ENCODE measurements at regions not wholly inside any gene's neighbourhood (a gene's known extent, or its start where the extent isn't known, plus 50 kb on each side); places are given as distances from the start of the nearest gene placed in this dataset.

DNA sequence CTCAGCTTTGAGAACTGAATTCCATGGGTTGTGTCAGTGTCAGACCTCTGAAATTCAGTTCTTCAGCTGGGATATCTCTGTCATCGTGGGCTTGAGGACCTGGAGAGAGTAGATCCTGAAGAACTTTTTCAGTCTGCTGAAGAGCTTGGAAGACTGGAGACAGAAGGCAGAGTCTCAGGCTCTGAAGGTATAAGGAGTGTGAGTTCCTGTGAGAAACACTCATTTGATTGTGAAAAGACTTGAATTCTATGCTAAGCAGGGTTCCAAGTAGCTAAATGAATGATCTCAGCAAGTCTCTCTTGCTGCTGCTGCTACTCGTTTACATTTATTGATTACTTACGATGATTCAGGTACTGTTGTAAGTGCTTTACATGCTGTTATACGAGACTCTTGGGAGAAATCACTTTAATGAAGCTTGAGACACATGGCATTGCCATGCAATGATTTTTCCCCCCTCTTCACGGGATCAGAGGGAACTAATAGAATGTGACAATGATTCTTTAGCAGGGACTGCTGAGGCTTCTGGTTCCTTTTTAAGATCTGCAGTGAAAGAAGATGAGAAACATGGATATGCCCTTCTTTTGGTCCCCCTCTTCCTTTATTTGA lies 63.8 kb downstream of the PTTG1 start:
- TF ChIP-seq, protein P1, sequence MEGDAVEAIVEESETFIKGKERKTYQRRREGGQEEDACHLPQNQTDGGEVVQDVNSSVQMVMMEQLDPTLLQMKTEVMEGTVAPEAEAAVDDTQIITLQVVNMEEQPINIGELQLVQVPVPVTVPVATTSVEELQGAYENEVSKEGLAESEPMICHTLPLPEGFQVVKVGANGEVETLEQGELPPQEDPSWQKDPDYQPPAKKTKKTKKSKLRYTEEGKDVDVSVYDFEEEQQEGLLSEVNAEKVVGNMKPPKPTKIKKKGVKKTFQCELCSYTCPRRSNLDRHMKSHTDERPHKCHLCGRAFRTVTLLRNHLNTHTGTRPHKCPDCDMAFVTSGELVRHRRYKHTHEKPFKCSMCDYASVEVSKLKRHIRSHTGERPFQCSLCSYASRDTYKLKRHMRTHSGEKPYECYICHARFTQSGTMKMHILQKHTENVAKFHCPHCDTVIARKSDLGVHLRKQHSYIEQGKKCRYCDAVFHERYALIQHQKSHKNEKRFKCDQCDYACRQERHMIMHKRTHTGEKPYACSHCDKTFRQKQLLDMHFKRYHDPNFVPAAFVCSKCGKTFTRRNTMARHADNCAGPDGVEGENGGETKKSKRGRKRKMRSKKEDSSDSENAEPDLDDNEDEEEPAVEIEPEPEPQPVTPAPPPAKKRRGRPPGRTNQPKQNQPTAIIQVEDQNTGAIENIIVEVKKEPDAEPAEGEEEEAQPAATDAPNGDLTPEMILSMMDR (conservative IDR thresholded peaks at IDR 0.05; ENCODE audit: low read length) = no peak
- TF ChIP-seq EZH2phosphoT487 (IDR thresholded peaks at IDR 0.05; ENCODE audit: borderline replicate concordance) = no peak
